ENCODE measurements at regions not wholly inside any gene's neighbourhood (a gene's known extent, or its start where the extent isn't known, plus 50 kb on each side); places are given as distances from the start of the nearest gene placed in this dataset.

DNA sequence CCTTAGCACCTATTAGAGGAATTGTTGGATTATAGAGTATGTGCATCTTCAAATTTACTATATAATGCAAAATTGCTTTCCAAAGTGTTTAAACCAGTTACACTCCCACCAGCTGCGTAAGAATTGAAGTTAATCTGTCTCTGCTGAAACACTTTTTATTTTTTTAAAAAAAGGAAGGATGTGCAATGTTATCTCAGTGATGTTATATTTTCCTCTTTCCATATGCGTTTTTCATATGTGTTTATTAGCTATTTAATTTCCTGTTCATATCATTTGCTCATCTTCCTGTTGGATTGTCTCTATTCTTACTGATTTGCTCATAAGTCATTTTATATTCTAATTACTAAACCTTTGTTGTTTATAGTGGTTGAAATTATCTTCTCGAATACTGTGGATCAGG is 63.2 kb upstream of the RFX8 start:
- no peak for DNase-seq
- Histone ChIP-seq H3K36me3 (no peaks in the 10 kb centered on the region), H3K9me3 (peaks cover 3% of the 10 kb centered on the region; the same call in 1 of the 2 replicates), H3K4me3 (no peak overlapping the region), H3K27me3 (no peaks in the 10 kb centered on the region)

GRCh38 chr2:101534149-101534611 is 59.3 kb upstream of the RFX8 start:
- H3K36me3 ChIP-seq = no peaks in the 10 kb centered on the region
- H3K27me3 ChIP-seq = no peaks in the 10 kb centered on the region
- no peaks in the 10 kb centered on the region for H3K9me3 ChIP-seq
- H3K4me3 ChIP-seq = no peak overlapping the region
- no peak for DNase-seq

DNA sequence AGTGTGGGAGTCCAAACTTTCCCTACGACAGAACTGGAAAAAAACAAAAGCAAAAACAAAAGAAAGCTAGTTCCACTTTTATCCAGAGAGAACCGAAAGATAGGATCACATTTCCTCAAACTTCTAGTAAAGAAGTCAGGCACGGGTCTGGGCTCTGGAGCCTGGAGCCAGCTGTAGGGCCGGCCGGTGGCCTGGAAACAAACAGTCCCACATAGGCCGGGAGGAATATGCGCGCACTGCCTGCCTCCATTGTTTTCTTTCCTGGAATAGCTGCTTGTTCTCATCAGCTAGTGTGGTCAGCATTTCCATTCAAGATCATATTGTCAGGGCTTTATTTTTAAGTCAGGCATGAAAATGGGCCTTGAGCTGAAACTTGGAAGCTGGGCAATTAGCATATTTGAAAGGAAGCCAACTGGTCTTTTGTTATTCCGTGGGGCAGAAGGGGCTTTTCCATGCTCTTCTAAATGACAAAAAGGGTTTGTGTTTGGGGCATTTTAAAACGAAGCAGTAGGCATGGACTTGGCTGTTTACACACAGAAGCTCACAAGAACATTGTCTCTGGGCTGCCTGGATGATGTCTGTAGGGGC is 58.7 kb upstream of the RFX8 start:
- no peak for DNase-seq

GRCh38 chr2:101528501-101528900 is 53.6 kb upstream of the RFX8 start:
- Histone ChIP-seq H3K9me3 (no peaks in the 10 kb centered on the region), H3K4me3 (no peak overlapping the region), H3K27me3 (no peaks in the 10 kb centered on the region; the same call in 1 of the 2 replicates), H3K36me3 (no peaks in the 10 kb centered on the region)
- no peak for DNase-seq

More for the DNA sequence above, 58.7 kb upstream of the RFX8 start:
- H3K4me3 ChIP-seq = no peak overlapping the region
- no peaks in the 10 kb centered on the region for H3K36me3 ChIP-seq
- H3K9me3 ChIP-seq = no peaks in the 10 kb centered on the region
- no peaks in the 10 kb centered on the region for H3K27me3 ChIP-seq

GRCh38 chr2:101524806-101525430 is 50.0 kb upstream of the RFX8 start:
- Histone ChIP-seq H3K27me3 (no peaks in the 10 kb centered on the region; the same call in 1 of the 2 replicates), H3K4me3 (no peak overlapping the region), H3K36me3 (no peaks in the 10 kb centered on the region), H3K9me3 (no peaks in the 10 kb centered on the region)
- no peak for DNase-seq

Data from MG63 (cell line).